OCI-LY7 (cell line): ENCODE measurements at regions not wholly inside any gene's neighbourhood (a gene's known extent, or its start where the extent isn't known, plus 50 kb on each side); places are given as distances from the start of the nearest gene placed in this dataset.

Source experiments
- CTCF ChIP-seq: fragments of 200-600 bp; sonication (generic); conservative IDR thresholded peaks from 2 replicates; pipeline ENCODE4 v1.5.1; 2014; ENCODE audit warnings: mild to moderate bottlenecking, antibody characterized with exemption, low read length, moderate library complexity, mixed read lengths
- EZH2phosphoT487 ChIP-seq: fragments of 200-600 bp; sonication (generic); IDR thresholded peaks from 2 replicates; pipeline ENCODE4 v1.6.1; 2018; ENCODE audit warnings: low read depth, borderline replicate concordance, mild to moderate bottlenecking, mixed run types, antibody characterized with exemption, low read length, moderate library complexity, mixed read lengths

- TF ChIP-seq CTCF (no peak), EZH2phosphoT487 (no peak)
These were observed 332.1 kb downstream of the PABPC4L start for GRCh38 chr4:133869486-133869885.
